Epithelial cell of esophagus (primary cell): ENCODE measurements at regions not wholly inside any gene's neighbourhood (a gene's known extent, or its start where the extent isn't known, plus 50 kb on each side); places are given as distances from the start of the nearest gene placed in this dataset.

Experiments used
- DNase-seq: peaks from one replicate; pipeline ENCODE4 v3.0.0; 2010; ENCODE audit warnings: low read depth
- H3K4me3 ChIP-seq: 2 replicates; pipeline ENCODE4 v1.5.1; 2011; ENCODE audit warnings: mild to moderate bottlenecking, low read length, control low read depth
- CTCF ChIP-seq: IDR thresholded peaks from 2 replicates; pipeline ENCODE4 v1.5.1; 2011; ENCODE audit warnings: low read depth, mild to moderate bottlenecking, low read length, control low read depth, inconsistent platforms; ENCODE audit not compliant: insufficient read depth; ENCODE audit errors: missing control alignments

GRCh38 chr2:192813341-192813740 lies 618.6 kb upstream of the TMEFF2 start:
- no peak overlapping the region for H3K4me3 ChIP-seq
- DNase-seq = no peak
- no peak for TF ChIP-seq CTCF

GRCh38 chr2:192809173-192809572 lies 614.4 kb upstream of the TMEFF2 start:
- TF ChIP-seq CTCF = no peak
- H3K4me3 ChIP-seq = no peak overlapping the region
- DNase-seq = no peak

- TF ChIP-seq CTCF = no peak
- DNase-seq = no peak
- no peak overlapping the region for H3K4me3 ChIP-seq
Observed at GRCh38 chr2:192783643-192784042, 588.9 kb upstream of the TMEFF2 start.

- DNase-seq = no peak
- no peak overlapping the region for H3K4me3 ChIP-seq
- no peak for TF ChIP-seq CTCF
Observed at GRCh38 chr2:192775459-192776262, 580.9 kb upstream of the TMEFF2 start.

GRCh38 chr2:192775011-192775410 lies 580.3 kb upstream of the TMEFF2 start:
- no peak overlapping the region for H3K4me3 ChIP-seq
- no peak for DNase-seq
- no peak for TF ChIP-seq CTCF

GRCh38 chr2:192773044-192773443 lies 578.3 kb upstream of the TMEFF2 start:
- no peak for DNase-seq
- no peak overlapping the region for H3K4me3 ChIP-seq
- no peak for TF ChIP-seq CTCF
